HCT116 (cell line): ENCODE measurements at regions not wholly inside any gene's neighbourhood (a gene's known extent, or its start where the extent isn't known, plus 50 kb on each side); places are given as distances from the start of the nearest gene placed in this dataset.
"Not testable (repeated sequence)": the region's sequence is repeated elsewhere in the genome, so short reads cannot be mapped to it uniquely, and the experiment has no call there.

Experiments used
- ATAC-seq: fragments of 200-7000 bp; cut with Tn5 transposase; 2 replicates; pipeline ENCODE4 v1.9.1; 2020; ENCODE audit warnings: mild to moderate bottlenecking, moderate library complexity
- BruUV-seq: library from RNA; stranded (reverse); fragments of 400-500 nt; replicated peaks from 2 replicates; lab custom pipeline; 2021; lab: Mats Ljungman, UMichigan
- CTCF ChIA-PET: fragments of 300-600 bp; sonication (Branson Sonifier 250); formaldehyde crosslinking; loops from one replicate; lab custom pipeline; 2021; ENCODE audit warnings: antibody characterized with exemption; lab: Charles Lee
- POLR2A ChIA-PET: fragments of 300-600, 350-600 bp; sonication (Branson Sonifier 250); formaldehyde crosslinking; loops from one replicate; lab custom pipeline; 2021; ENCODE audit warnings: antibody characterized with exemption; lab: Charles Lee
- RAD21 ChIA-PET, 2 experiments: fragments of 300-600 bp; sonication (Branson Sonifier 250); formaldehyde crosslinking; loops; one replicate each; lab custom pipeline; 2023; ENCODE audit warnings: low total read pairs in 2 of 2; ENCODE audit not compliant: uncharacterized antibody in 2 of 2, unreplicated experiment in 2 of 2, low non-redundant PET in 1 of 2; lab: Charles Lee
- DNase-seq: peaks from one replicate; pipeline ENCODE4 v3.0.0-alpha.2; 2010; ENCODE audit warnings: low read depth, low spot score
- H2AFZ ChIP-seq: fragments of 200-600 bp; shearing (Covaris generic), sonication (generic); 2 replicates; pipeline ENCODE4 v1.6.1; 2017; ENCODE audit warnings: low read depth, mixed run types, mixed read lengths, antibody characterized with exemption, low read length; ENCODE audit not compliant: poor library complexity, severe bottlenecking
- H3K27ac ChIP-seq: 2 replicates; pipeline ENCODE4 v1.5.1; 2012; ENCODE audit warnings: low read depth, low read length
- H3K27me3 ChIP-seq: fragments of 200-600 bp; sonication (generic); 2 replicates; pipeline ENCODE4 v1.6.1; 2016; ENCODE audit warnings: mixed run types, low read length, mixed read lengths; ENCODE audit not compliant: insufficient read depth
- H3K36me3 ChIP-seq, 2 experiments: fragments of 200-500 bp in 1 of 2; fragments of 200-600 bp in 1 of 2; sonication (Bioruptor generic) in 1 of 2; sonication (generic) in 1 of 2; 2 replicates each; pipeline versions ENCODE4 v1.5.1 to v1.6.1; 2014 to 2016; ENCODE audit warnings: low read length in 2 of 2, inconsistent platforms in 1 of 2, mixed read lengths in 1 of 2, mixed run types in 1 of 2; ENCODE audit not compliant: insufficient read depth in 2 of 2, control insufficient read depth in 1 of 2
- H3K4me1 ChIP-seq, 2 experiments: fragments of 200-600 bp in 1 of 2; sonication (generic) in 1 of 2; 2 replicates each; pipeline versions ENCODE4 v1.5.1 to v1.6.1; 2012 to 2017; ENCODE audit warnings: low read length in 2 of 2, inconsistent platforms in 1 of 2, mild to moderate bottlenecking in 1 of 2, mixed read lengths in 1 of 2, mixed run types in 1 of 2, moderate library complexity in 1 of 2; ENCODE audit not compliant: insufficient read depth in 2 of 2, control insufficient read depth in 1 of 2
- H3K4me2 ChIP-seq: fragments of 200-600 bp; sonication (generic); 2 replicates; pipeline ENCODE4 v1.6.1; 2017; ENCODE audit warnings: mixed run types, low read length, mixed read lengths
- H3K4me3 ChIP-seq, 2 experiments: fragments of 200-600 bp in 1 of 2; sonication (generic) in 1 of 2; replicated peaks in 1 of 2; 2 replicates each; pipeline ENCODE4 v1.5.1; 2011 to 2016; ENCODE audit warnings: low read length in 2 of 2, control low read depth in 1 of 2, low read depth in 1 of 2, mild to moderate bottlenecking in 1 of 2, mixed read lengths in 1 of 2, mixed run types in 1 of 2
- H3K79me2 ChIP-seq: fragments of 200-600 bp; sonication (generic); 2 replicates; pipeline ENCODE4 v1.6.1; 2017; ENCODE audit warnings: mild to moderate bottlenecking, mixed run types, low read length, moderate library complexity, mixed read lengths; ENCODE audit not compliant: insufficient read depth
- H3K9ac ChIP-seq: fragments of 200-600 bp; sonication (generic); 2 replicates; pipeline ENCODE4 v1.6.1; 2016; ENCODE audit warnings: low read length, mixed read lengths
- H3K9me2 ChIP-seq: fragments of 200-600 bp; sonication (generic), shearing (Covaris generic); 2 replicates; pipeline ENCODE4 v1.6.1; 2017; ENCODE audit warnings: mixed run types, mild to moderate bottlenecking, moderate library complexity; ENCODE audit not compliant: insufficient read depth
- H3K9me3 ChIP-seq, 2 experiments: fragments of 200-500 bp in 1 of 2; fragments of 200-600 bp in 1 of 2; sonication (Bioruptor generic) in 1 of 2; sonication (generic) in 1 of 2; 2 replicates each; pipeline ENCODE4 v1.6.1; 2014 to 2017; ENCODE audit warnings: low read length in 2 of 2, mixed read lengths in 2 of 2, inconsistent platforms in 1 of 2, low read depth in 1 of 2, mild to moderate bottlenecking in 1 of 2, mixed run types in 1 of 2, moderate library complexity in 1 of 2; ENCODE audit not compliant: control insufficient read depth in 1 of 2, insufficient read depth in 1 of 2
- H4K20me1 ChIP-seq: fragments of 200-600 bp; sonication (generic), shearing (Covaris generic); 2 replicates; pipeline ENCODE4 v1.6.1; 2017; ENCODE audit warnings: mixed run types, mild to moderate bottlenecking, moderate library complexity; ENCODE audit not compliant: insufficient read depth
- EGR1 ChIP-seq: IDR thresholded peaks from 2 replicates; pipeline ENCODE4 v1.6.1; 2012; ENCODE audit warnings: low read depth
- SP1 ChIP-seq: IDR thresholded peaks from 2 replicates; pipeline ENCODE4 v1.6.1; 2012; ENCODE audit warnings: low read depth
- TCF7L2 ChIP-seq: IDR thresholded peaks from 2 replicates; pipeline ENCODE4 v1.7.0; 2011; ENCODE audit warnings: borderline replicate concordance, inconsistent platforms; ENCODE audit not compliant: insufficient read depth, insufficient read length; ENCODE audit errors: extremely low read depth
- YY1 ChIP-seq: IDR thresholded peaks from 2 replicates; pipeline ENCODE4 v1.6.1; 2011; ENCODE audit warnings: low read length, low read depth, moderate library complexity, mild to moderate bottlenecking; ENCODE audit not compliant: insufficient replicate concordance; ENCODE audit errors: extremely low read depth
- ZNF274 ChIP-seq: fragments of 200-500 bp; sonication (Bioruptor generic); IDR thresholded peaks from 2 replicates; pipeline ENCODE4 v1.6.1; 2014; ENCODE audit warnings: mild to moderate bottlenecking, low read depth, low read length, inconsistent platforms
- intact Hi-C: fragments of 100-400 bp; cut with micrococcal nuclease; formaldehyde crosslinking; loops from 2 replicates; pipeline ENCODE4 v1.10.0; 2022

DNA sequence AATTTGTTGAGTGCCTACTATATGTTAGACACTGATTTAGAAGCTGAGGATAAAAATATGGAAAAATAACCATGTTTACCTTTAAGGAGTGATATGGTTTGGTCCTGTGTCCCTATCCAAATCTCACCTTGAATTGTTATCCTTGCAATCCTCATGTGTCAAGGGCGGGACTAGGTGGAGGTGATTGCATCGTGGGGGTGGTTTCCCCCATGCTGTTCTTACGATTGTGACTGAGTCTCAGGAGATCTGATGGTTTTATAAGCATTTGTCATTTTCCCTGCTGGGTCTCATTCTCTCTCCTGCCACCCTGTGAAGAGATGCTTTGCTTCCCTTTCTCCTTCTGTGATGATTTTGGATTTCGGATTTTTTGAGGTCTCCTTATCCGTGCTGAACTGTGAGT lies 876.4 kb downstream of the DTWD2 start (continued):
- no peak for TF ChIP-seq TCF7L2
- TF ChIP-seq, all 23 proteins: peak for 0

DNA sequence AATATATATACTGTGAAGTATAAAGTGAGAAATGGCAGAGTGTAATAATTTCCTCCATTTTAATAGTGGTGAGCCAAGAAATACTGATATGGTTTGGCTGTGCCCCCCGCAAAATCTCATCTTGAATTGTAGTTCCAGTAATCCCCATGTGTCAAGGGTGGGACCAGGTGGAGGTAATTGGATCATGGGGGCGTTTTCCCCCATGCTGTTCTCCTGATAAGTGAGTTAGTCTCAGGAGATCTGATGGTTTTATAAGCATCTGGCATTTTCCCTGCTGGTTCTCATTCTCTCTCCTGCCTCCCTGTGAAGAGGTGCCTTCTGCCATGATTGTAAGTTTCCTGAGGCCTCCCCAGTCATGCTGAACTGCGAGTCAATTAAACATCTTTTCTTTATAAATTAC lies 881.1 kb downstream of the DTWD2 start:
- BruUV-seq, H3K27ac ChIP-seq, H3K9ac ChIP-seq, H3K79me2 ChIP-seq, DNase-seq, H3K4me3 ChIP-seq, H3K9me3 ChIP-seq, H4K20me1 ChIP-seq, RAD21 ChIA-PET, H3K9me2 ChIP-seq, POLR2A ChIA-PET, H3K4me1 ChIP-seq, H3K4me2 ChIP-seq, H2AFZ ChIP-seq, H3K36me3 ChIP-seq, CTCF ChIA-PET, H3K27me3 ChIP-seq, ATAC-seq, intact Hi-C loops: not testable (repeated sequence)

DNA sequence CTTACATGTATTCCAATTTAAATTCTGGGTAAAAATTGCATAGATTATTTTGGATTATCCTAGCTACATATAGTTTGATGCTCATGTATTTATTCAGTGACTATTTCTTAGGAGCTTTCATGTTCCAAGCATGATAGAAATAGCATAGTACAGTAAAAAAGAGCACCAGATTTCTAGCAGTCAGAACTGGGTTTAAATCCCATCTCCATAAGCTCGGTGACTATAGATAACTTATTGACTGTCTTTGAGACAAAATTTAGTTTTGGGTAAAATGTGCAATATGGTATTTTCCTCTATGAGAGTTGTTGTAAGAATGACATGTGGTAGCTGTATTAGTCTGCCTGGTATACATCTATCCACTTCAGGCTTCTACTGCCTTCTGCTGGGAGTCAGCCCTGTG lies 889.6 kb downstream of the DTWD2 start:
- TF ChIP-seq EGR1 (no peak), ZNF274 (no peak), YY1 (no peak), SP1 (no peak)
- ChIA-PET RAD21 (no interaction called here), CTCF (no interaction called here), POLR2A (no interaction called here)
- ATAC-seq (no peak), DNase-seq (no peak)
- Histone ChIP-seq H3K27ac (no peak overlapping the region), H3K79me2 (no peaks in the 10 kb centered on the region), H3K4me2 (no peak overlapping the region), H3K9me3 (no peaks in the 10 kb centered on the region), H3K4me1 (no peaks in the 10 kb centered on the region), H3K36me3 (no peaks in the 10 kb centered on the region), H3K9ac (no peak overlapping the region), H3K4me3 (no peak overlapping the region), H4K20me1 (no peaks in the 10 kb centered on the region), H3K27me3 (no peaks in the 10 kb centered on the region), H2AFZ (no peak overlapping the region), H3K9me2 (no peaks in the 10 kb centered on the region)
- BruUV-seq: no TSS peak
- intact Hi-C loops: no loop called here
